NCI-H187 treated with DMSO at 0.1 percent for 48 hours (cell line): ENCODE measurements at regions not wholly inside any gene's neighbourhood (a gene's known extent, or its start where the extent isn't known, plus 50 kb on each side); places are given as distances from the start of the nearest gene placed in this dataset.
"Not testable (repeated sequence)": the region's sequence is repeated elsewhere in the genome, so short reads cannot be mapped to it uniquely, and the experiment has no call there.

Source experiments
- DNase-seq: peaks from one replicate; lab custom pipeline; 2025; lab: John Stamatoyannopoulos, UW

DNA sequence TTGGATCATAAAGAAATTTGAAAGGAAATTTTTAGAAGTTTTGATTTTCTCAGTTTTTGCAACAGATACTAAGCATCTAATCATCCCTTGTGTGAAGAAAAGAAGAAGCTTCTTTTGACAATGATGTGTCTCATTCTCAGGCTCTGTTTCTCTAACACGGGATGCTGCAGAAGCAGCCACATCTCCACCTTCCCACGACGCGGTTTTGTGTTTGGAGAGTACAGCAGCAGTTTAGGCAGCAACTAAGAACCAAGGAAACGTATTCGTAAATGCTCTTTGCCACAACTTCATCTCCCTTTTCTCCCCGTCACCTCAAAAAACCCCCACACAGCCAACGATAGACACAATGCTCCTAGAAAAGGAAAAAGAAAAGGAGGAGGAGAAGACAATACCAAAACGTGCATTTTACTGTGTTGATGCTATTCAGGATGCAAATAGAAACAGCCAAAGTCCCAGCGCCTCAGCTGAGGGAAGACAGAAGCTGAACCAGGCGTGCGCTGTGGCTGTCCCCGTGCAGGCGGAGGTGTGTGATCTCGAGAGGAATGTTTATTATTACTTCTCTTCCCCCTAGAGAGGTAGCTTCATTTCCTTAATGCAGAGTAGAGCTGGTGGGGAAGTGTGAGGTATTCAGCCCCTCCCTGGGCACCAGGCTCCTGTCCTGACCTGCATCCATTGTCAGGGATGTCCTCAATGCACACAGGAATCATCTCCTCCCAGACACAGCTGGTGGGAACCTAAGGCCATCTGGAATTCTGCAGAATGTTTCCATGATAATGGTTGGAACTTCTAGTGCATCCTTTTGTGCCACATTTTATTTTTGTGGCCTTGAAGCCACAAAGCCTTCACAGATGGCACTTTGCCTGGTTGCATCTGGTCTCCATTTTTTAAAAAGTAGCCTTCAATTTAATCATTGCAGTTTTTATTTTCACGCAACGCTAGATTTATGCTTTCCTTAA is 174.6 kb upstream of the KLF6 start:
- DNase-seq, result no peak

DNA sequence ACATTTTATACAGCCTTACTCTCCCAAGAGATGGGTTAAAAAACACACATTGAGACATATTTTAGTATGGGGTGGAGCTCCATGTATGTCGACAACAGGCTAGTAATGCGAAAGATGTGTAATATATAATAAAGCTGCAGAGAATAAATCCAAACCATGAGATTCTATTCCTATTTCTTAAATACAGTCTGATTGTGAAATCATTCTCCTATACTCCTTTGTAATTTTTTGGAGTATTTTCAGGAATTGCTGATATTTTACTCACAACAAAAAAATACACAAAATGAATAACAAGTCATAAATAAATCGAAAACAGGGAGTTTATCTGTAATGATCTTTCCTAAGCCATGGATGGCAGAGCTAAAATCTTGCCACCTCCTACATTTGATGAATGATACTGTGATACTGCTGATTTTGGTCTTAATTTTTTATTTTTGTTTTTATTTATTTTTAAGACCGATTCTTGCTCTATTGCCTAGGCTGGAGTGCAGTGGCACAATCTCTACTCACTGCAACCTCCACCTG is 173.5 kb upstream of the KLF6 start:
- no peak for DNase-seq

DNA sequence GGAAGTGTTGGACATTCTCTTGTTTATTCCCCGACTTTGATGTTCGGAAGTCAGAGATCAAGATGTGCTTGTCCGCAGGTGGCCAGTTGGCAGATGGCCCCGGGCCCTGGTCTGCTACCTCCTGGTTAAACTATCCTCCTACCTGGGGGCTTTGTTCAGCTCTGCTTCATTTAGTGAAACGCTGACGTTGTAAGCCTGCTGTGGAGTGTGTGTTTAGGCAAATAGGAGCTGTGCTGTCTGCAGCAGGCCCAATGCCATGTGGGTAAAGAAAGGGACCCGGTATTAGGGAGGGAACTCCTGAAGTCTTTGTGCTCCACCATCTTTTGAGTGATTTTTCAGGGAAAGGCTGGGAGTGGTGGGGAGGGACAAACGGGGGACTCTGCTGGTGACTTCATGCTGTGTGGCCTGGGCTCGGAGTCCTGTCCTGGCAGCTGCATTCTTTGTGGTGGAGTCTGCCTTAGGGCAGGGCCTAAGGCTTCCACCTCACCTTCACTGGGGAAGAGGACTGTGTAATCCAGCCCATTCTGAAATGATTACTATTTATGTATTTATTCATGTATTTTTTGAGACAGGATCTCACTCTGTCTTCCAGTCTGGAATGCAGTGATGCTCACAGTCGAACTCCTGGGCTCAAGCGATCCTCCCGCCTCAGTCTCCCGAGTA is 171.1 kb upstream of the KLF6 start:
- DNase-seq, result no peak

DNA sequence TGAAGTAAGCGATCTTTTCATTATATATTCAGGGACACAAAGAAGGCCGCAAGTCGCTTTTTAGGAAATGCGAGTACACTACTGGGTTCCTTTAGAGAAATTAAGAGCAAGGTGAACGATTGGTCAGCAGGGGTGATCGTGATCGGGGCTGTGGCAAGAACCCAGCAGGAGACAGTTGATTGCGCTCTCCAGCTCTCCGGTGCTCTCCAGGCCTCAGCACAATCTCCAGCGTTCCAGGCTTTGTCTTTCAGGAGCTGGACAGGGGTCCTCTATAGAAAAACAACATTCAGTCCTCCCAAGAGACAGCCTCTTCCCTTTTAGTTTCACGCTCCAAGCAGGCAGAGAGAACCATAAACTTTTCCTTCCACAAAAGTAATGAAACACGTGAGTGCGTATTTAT is 170.5 kb upstream of the KLF6 start:
- DNase-seq, result no peak

DNA sequence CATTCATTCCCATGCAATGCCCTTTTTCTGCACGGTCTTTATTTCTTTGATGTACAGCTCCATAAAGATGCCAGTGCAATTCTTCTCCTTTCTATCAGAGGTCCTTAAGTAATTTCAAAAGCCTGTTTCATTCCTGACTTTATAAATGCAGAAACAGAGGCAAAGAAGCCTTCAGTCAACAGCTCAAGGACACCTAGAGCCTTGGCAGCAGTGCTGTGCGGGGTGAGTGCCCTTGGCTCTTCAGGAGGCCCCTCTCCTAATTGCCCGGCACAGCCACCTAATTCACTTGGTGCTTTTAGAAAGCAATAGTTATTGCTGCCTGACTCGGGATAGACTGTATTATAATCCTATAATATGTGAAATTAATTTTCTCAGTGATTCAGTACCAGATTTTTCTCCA is 169.6 kb upstream of the KLF6 start:
- DNase-seq, result no peak

DNA sequence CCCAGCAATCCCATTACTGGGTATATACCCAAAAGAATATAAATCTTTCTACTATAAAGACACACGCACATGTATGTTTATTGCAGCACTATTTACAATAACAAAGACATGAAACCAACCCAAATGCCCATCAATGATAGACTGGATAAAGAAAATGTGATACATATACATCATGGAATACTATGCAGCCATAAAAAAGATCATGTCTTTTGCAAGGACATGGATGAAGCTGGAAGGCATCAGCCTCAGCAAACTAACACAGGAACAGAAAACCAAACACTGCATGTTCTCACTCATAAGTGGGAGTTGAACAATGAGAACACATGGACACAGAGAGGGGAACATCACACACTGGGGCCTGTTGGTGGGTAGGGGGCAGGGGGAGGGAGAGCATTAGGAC is 169.0 kb upstream of the KLF6 start:
- DNase-seq, result not testable (repeated sequence)

DNA sequence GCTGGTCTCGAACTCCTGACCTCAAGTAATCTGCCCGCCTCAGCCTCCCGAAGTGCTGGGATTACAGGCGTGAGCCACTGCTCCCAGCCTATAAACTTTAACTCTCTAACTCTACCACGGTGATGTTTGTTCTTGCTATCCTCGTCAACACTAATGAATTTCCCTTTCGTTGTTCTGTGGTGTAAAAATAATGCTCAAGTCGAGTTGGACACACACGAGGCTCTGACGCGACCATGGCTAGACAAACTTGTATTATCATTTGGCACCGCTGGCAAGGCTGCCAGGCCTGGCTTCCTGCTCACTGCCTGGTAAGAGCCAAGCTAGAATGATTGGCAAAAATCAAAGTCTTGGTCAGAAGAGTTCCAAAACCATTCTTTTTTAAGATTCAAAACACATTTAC is 167.0 kb upstream of the KLF6 start:
- no peak for DNase-seq

DNA sequence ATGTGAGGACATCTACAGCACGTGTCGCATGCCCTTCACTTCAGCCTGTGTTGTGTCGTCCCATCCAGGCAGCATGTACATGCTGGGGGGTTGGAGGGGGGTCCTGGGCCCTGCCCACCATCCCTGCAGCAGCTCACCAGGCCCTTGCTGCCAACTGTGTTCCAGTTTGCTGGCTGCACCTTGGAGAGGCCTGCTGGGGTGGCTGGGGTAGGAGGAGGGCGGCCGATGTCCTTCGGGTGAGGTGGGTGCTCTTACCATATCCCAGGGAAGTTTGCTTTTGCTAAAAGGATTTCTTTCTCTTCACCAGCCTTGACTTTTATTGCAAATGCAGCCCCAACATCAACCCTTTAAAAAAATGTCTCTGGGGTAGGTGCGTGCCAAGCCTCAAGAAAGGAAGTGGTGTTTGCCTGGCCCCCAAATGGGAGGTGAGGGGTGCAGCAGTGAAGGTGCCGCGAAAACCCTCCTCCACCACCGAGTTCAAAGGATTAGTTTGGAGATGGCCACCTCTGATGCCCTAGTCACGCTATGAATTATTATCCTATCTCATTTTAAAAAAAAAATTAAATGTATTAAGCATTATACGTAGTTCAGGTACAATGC is 165.8 kb upstream of the KLF6 start:
- DNase-seq, result no peak

DNA sequence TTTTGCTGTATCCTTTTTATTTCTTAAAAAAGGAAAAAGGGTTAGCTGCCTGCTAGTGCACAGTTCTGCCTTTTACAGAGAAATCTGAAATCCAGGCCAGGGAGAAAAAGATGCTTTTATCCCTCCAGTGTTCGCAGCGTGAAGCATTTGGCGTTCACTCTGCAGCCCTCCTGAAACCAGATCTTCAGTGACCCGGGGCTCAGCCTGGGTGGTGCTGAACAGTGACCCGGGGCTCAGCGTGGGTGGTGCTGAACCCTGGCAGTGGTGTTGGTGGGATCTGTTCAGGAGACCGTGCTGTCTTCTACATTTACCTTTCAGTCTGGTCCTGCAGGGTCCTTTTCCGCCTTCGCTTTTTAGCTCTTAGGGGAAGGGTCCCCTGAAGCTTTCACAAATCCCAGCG is 164.7 kb upstream of the KLF6 start:
- no peak for DNase-seq

DNA sequence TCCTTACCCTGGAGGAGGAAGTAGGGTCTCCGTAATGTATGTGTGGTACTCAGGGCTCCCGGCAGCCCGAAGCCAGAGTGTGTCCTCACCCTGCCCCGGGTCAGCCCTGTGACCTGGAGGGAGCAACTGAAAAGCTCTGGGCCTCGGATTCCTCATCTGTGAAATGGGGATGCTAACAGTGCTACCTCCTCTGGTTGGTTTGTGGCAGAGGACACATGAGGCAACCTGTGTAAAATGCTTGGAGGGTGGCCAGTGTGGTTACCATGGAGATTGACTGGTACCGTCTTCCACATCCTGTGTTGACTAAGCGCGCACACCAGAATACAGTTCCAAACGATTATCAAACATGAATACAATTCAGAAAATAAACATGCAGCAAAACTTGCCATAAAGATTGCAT is 163.8 kb upstream of the KLF6 start:
- DNase-seq, result no peak

DNA sequence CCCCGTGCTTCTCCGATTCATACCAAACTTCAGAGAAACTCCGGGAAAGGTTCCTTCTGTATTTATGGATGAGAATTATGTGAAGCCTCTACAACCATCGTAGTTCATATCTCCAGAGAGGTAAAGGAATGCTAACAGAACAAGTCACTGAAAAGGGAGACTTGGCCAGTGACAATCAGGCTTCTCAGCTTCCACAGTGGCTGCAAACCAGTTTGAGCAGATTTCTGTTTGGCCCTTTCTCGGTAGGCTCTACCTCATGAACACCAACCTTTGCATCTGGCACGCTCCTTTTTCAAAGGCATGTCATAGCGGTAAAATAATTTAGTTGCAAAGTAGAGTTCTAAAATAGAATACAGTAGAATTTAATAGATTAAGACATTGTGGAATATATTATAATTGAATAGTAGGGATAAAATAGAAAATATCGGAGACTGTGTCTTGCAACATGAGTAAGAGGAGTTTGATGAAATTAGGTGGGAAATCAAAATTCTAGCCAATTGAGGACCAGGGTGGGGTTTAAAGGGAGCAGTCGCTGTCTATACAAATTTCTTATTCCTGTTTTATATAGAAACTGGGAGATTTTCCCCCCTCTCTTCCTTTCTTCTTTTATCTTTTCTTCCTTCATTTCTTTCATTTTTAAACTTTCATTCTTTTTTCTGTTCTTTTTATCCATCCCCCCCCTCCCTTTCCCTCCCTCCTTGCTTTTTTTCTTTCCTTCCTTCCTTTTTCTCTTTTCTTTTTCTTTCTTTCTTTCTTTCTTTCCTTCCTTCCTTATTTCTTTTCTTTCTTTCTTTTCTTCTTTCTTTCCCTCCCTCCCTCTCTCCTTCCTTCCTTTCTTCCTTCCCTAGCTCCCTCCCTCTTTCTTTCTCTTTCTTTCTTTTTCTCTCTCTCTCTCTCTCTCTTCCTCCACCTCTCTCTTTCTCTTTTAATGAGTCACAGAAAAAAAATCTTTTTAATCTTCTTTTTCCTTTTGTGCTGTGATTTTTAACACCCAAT is 161.5 kb upstream of the KLF6 start:
- DNase-seq, result no peak

DNA sequence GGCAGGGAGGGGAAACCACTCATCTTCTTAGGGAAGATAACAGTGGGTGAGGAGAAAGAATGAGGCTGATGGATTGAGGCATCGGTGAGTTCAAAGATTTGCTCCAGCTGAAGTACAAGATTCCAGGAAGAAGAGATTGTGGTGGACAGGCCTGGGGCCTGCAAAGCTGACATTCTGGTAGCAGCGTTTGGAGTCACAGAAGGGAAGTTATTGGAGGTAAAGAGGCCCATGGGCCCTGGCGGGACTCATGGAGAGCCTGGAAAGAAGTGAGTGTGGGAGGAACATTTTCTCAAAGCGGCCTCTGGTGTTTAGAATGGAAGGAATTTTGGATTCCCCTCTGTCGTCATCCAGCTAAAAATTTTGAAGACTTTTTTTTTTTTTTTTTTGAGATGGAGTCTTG is 160.0 kb upstream of the KLF6 start:
- no peak for DNase-seq

DNA sequence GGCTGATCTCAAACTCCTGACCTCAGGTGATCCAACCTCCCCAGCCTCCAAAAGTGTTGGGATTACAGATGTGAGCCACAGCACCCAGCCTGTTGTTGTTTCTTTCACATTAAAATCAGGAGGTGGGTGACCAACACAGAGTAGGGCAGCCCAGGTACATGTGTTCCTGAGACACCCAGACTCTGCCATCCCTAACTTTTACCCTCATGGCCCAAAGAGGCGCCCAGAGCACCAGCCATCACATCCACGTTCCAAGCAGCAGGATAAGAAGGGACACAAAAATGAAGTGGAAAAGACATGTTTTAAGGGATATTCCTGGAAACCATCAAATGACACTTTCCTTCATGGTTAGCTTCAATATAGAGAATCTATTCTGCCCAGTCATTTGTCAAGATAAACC is 159.6 kb upstream of the KLF6 start:
- DNase-seq, result no peak

DNA sequence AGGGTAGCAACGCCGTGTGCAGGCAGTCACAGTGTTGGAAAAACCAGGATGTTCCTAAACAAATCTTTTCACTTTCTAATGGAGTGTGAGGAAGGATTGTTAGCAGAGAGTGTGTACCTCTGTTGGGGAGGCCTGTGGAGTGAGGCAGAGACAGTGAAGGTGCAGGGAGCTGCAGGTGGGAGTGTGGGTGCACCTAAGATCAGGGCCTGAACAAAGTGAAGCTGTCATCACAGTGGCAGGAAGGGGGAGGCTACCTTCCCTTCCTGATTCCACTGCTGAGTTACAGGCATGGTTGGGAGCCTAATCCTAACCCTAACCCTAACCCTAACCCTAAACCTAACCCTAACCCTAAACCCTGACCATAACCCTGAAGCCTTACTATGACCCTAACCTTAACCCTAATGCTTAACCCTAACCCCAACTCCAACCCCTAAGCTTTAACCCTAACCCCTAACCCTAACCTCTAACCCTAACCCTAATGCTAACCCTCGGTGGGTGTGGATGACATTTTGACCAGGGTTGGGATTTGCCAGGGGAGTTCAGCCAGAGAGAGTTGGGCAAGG is 158.8 kb upstream of the KLF6 start:
- DNase-seq, result no peak

DNA sequence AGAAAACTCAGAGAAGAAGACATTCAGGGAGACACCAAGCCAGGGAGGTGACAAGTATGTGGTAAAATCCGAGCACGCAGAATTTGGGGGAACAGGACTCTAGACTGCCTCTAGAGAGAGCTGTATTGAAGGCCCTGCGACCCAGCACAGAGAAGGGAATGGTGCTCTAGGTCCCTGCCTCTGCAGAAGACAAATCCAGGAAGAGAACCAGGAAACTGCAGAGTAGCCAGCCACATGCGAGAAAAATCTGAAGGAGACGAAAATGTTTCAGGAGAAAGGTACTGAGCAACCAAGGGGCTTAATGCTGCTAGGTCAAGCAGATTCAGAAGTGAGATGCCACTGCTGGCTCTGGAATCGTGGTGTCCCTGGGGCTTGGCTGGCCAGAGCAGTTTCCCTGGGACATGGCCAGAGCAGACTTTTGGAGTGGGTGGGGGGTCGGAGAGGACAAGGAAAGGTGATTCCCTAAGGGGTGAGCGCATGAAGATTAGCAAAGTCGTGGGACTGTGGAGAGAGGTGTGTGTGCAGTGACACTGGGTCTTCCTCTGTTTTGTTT is 158.0 kb upstream of the KLF6 start:
- no peak for DNase-seq

DNA sequence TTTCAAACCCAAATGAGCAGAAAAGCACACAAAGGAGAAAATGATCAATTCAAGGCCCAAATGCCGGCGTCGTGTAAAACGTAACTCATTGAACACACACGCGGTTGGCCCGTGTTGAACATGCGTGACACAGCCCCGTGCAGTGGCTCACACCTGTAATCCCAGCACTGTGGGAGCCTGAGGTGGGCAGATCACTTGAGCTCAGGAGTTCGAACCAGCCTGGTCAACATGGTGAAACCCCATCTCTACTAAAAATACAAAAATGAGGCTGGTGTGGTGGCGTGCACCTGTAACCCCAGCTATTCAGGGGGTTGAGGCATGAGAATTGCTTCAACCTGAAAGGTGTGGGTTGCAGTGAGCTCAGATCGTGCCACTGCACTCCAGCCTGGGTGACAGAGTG is 156.7 kb upstream of the KLF6 start:
- no peak for DNase-seq

DNA sequence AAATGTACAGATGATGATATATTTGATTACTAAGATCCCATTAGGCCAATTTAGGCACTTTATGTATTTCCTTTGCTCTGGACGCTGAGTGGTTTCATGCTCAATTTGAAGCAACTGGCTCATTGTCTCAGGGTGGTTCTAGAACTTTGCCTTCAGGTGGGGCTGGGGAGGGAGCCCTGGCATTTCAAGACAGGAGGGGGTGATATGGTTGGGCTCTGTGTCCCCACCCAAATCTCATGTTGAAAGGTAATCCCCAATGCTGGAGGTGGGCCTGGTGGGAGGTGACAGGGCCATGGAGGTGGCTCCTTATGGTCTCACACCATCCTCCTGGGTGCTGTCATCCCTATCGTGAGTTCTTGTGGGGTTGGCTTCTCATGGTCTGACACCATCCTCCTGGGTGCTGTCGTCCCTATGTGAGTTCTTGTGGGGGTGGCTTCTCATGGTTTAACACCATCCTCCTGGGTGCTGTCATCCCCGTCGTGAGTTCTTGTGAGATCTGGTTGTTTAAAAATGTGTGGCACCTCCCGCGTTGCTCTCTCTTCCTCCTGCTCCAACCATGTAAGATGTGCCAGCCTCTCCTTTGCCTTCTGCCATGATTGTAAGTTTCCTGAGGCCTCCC is 151.5 kb upstream of the KLF6 start:
- no peak for DNase-seq

DNA sequence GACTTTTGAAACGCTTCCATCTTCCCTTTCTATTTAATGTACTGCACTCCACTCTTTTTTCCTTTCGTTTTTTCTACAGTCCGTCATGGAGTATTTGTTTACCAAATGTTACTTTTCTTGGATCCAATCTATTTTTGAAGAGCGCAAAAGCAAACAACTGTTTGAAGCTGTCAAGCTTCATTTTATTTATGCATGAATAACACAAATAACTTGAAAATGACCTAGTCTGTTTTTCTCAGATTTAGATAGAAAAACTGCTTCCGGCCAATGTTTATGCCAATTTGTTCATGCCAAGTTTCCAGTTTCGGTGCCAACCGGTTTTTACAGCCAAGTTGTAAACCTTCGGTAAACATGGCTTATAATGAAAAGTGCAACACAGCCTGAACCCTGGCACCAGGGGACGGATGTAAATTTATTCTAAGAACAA is 150.9 kb upstream of the KLF6 start:
- no peak for DNase-seq

DNA sequence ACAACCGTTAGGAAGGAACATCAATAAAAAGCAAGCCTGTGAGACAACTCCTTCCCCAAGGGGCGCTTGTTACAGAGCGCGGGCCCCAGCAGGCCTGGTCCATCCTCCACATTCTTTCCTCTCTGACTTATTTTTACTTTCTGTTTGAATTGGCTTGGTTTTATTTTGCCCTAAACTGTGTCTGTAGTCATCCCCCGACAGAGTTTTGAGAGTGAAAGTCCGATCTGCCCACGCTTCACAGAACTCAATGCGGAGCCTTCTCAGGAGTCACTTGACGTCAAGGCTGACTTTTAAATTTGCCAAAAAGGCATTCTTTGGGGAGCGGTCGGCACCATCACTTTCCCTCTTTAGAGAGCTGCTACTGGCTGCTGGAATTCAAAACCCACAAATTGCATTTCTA is 150.1 kb upstream of the KLF6 start:
- no peak for DNase-seq

DNA sequence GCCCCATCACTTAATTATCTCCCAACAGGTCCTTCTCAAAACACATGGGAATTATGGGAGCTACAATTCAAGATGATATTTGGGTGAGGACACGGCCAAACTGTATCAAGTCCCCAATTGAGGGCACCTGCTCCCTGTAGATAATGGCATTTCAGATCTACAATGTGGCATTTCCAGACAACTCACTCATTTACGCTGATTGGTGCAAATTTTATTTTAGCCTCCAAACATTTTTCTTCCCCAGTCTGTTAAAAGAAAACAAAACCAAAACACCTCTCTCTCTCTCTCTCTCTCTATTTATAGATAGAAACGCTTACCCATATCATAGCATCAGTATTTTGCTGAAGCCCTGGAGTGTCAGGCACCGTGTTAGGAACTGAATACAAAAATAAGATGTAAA is 148.7 kb upstream of the KLF6 start:
- no peak for DNase-seq
